NCI-H2196 (cell line): ENCODE measurements at regions not wholly inside any gene's neighbourhood (a gene's known extent, or its start where the extent isn't known, plus 50 kb on each side); places are given as distances from the start of the nearest gene placed in this dataset.
"Not testable (repeated sequence)": the region's sequence is repeated elsewhere in the genome, so short reads cannot be mapped to it uniquely, and the experiment has no call there.

Experiments
- DNase-seq: peaks from one replicate; lab custom pipeline; 2025; ENCODE audit not compliant: unreplicated experiment; lab: John Stamatoyannopoulos, UW

DNA sequence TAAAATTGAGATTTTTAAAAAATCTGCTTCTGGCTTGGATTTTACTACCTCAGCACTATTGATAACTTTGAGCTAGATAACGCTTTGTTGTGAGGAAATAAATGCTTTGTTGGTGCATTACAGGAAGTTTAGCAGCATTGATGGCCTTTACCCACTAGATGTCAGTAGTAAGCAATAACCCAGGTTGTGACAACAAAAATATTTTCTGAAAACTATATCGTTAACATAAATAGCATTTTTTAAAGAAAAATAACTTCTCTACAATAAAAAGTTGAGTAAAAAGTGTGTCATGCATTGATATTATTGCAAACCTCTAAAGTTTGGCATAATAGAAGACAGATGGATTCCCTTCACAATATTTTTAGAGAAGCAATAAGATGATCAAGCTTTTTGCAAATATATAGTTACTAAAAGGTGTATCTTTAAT, 1246.5 kb downstream of the UQCRFS1 start:
- DNase-seq: peak; percentile 24

DNA sequence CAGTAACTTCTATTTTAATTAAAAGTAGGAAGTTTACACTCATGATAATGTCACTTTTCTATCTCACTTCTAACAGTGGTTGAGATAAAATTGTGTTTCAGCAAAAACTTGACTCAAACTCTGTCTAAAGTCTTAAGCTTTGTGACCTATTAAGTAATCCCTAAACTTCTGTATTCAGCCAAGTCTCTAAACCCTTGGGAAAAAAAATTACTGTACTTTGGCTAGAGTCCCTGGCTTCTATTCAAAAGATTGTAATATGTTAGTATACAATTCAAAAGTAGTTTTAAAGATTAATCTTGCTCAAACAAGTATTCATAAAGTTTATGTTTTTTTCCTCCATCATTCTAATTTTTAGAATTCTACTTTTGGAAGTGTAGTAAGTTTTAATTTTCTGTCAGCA, 1248.8 kb downstream of the UQCRFS1 start:
- no peak for DNase-seq

DNA sequence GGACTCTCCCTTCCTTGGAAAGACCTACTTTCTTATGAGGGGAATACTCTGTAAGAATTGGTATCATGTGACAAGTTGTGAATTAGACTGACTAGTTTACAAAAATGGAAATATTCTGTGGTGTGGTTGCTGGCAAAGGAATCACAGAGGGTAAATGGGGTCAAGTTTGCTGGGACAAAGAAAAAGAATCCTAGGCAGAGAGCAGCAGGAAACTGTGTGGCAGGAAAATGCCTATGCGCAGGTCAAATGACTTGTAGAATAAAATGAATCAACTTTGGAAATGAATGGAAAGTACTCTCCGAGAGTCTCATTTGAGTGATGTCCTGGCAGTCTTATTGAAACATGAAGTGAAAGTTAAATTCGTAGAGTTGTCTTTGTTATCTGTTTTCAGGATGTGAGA, 1250.7 kb downstream of the UQCRFS1 start:
- DNase-seq: no peak

DNA sequence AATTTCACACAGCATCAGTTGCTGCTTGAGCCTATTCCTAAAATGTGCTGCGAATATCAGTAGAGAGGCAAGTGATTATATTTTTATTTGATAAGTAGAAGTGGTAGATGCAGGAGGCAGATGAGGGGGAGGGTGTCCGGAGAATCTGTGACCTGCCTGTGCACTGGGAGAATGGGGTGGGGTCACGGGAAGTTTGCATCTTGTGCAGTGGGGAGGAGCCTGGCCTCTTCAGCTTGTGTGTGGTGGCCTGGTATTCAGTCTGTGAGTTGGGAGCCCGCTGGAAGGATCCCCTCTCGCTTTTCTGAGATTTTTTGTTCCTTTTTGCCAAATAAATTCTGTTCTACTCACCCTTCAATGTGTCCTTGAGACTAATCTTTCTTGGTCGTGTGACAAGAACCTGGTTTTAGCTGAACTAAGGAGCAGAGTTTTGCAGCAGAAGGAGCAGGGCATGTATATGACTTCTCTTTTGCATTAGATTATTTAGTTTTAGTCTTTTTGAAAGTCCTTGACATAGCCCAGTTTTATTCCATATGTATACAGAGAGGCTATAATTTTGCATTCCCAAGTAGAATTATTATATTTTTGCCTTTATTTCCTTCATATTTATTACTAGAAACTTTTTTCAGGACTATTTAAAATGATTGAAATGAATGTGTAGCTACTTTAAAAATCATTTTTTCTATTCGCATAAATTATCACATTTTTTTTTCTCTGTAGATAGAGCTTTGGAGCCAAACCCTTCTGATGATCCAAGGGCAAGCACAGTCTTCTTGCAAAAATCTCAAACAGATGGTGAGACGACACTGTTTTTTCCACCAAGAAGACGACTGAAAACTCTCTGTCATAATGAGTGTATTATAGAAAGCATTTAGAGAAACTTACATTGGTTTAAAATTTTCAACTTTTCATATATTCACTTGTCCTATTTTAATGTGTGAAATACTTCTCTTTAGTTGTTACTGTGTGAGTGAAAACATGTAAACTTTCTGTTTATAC, 1257.2 kb downstream of the UQCRFS1 start:
- DNase-seq: no peak

DNA sequence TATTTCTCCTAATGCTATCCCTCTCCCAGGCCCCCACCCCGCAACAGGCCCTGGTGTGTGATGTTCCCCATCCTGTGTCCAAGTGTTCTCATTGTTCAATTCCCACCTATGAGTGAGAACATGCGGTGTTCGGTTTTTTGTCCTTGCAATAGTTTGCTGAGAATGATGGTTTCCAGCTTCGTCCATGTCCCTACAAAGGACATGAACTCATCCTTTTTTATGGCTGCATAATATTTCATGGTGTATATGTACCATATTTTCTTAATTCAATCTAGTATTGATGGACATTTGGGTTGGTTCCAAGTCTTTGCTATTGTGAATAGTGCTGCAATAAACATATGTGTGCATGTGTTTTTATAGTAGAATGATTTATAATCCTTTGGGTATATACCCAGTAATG, 1270.3 kb downstream of the UQCRFS1 start:
- not testable (repeated sequence) for DNase-seq

DNA sequence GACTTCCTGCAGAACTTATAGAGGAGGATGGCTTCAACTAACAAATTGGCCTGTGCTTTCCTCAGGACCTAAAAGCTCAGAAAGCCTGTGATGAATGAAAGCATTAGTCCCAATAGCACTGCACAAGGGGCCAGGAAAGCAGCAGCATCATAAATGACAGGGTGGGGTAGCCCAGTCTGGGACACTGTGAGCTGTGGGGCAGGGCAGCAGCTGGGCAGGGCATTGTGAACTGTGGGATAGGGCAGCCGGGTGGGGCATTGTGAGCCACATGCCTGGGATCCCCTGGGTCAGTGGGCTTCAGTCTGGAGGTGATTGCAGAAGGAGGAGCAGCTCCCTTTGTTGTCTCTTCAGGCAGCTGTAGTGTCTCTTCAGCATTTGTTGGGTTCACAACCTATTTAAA, 1276.8 kb downstream of the UQCRFS1 start:
- DNase-seq: no peak

DNA sequence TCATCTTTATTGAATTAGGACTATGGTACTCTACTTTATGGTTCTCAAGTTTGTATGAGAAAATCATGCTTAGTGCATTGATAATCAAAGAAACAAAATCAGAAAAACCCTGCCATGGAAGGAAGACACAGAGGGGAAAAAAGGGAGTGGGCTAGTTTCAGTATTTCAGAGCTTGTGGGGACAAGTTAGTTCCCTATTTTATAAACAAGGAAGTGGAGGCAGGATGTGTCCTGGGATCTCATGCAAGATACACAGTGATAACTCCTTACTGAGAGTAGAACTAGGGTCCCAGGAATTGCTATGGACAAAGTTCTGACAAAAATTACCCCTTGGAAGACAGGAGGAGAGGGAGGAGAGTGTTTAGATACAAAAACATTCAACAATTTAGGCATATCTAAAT, 1277.3 kb downstream of the UQCRFS1 start:
- no peak for DNase-seq

DNA sequence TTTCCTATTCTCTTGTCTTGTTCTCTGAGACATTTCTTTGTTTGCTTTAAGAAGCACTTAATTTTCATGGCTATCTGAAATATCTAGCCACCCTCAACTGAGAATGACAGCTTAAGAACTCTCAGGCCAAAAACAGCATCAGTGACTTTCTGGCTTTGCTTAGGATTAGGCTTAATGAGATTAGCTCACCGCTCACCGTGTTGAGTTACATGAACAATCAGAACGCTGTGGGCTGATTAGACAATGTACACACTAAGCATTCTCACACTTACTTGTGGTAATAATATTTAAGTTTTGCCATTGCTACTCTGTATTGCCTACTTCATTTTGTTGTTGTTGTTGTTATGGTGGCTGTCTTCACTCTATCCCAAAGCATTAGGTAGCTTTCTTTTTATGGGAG, 1283.6 kb downstream of the UQCRFS1 start:
- DNase-seq: no peak

DNA sequence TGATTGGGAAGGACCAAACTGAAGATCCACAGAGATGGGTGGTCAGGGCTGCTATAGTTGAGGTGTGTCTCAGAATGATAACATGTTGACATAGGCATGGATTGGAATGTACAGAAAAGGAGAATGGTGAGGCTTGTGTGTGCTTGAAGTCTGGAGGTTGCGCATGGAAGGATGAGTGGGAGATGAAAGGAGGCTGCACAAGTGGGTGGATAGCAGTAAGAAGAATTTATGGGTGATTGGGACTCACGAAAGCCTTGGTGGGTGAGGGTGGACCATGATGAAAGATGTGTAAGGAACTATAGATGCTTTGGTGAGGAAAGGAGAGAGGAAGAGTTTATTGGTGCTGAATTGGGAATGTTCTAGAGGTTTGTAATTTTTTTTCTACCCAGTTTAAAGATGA, 1287.7 kb downstream of the UQCRFS1 start:
- no peak for DNase-seq

DNA sequence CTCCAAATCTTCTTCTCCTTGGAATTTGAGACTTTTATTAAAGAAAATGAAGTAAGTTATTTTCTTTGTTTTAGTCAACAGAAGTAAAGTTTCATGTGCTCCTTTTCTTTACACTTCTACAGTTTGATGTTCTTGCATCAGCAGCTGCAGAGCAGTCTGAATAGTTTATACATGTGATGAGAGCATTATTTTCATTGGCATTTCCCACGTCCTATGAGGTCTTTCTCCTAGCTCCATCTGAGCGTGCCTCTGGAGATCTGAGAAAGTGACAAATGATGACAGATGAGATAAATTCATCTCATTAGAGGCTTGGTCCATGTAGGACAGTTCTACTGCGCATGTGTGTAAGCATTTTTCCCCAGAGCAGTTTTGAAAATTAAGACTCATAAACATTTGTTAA, 1290.0 kb downstream of the UQCRFS1 start:
- no peak for DNase-seq

DNA sequence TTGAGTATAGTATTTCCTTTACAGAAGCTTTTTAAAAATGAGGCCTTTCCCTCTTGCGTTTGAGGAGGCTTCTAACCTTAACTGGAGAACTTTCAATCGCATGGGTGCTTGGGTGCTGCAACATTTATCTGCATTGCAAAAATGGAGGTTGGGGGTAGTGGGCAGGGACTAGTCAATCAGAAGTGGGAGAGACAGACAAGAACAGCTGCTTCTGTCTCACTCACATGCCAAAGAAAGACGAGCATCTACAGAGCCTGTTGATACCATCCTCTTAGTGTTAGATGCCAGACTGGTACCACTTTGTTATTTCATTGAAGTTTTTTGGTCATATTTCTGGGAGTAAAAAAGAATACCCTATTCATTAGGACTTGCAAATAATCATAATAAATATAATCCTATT, 1292.2 kb downstream of the UQCRFS1 start:
- DNase-seq: no peak

DNA sequence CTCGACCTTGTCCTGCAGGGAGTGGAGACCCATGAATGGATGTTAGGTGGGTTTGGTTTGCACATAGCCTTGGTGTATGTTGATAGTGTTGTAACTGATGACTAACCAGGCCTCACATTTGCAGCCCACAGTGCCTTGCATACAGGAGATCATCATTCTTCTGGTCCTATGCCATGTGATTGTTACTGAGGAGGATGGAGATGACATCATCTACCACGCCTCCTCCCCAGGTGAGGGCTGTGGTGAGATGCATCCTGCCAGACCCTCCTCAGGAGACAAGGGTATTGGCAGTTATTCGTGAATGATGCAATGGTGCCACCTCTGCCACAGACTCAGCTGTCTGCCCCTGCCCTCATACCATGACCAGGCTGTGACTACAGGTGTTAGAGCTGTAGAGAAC, 1294.1 kb downstream of the UQCRFS1 start:
- DNase-seq: no peak

DNA sequence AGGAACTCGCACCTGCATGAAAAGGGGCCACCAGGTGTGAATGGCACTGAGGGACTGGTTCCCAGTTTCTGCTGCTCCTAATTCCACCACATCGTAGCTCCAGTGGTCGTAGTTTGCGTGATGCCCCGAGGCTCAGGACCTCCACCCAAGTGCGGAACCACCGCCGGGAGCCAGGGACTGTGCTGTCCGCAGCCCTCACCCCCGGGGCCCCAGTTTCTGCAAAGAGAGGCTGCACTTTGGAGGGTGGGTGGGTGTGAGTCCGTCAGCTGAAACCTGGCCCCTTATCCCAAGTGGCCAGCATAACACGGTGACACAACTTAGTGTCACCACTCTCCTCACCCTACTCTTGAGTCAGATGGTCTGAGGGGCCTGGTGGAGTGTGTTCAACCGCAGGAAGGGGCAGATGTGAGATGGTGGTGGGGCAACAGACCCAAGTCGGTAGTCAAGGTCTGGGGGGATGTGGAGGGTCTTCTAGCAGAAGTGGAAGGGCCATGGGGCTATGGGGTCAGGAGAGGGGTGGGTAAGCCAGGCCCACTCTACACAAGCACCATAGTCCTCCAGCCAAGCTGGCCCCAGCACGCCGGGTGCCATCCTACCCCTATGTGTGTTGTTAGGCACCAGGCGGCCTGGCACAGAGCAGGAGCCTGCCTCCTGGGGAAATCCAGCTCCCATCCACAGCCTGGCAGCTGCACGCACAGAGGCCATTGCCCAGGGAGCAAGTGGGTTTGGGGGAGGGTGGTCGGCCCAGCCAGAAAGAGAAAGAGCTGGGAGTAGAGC, 1301.6 kb downstream of the UQCRFS1 start:
- no peak for DNase-seq

DNA sequence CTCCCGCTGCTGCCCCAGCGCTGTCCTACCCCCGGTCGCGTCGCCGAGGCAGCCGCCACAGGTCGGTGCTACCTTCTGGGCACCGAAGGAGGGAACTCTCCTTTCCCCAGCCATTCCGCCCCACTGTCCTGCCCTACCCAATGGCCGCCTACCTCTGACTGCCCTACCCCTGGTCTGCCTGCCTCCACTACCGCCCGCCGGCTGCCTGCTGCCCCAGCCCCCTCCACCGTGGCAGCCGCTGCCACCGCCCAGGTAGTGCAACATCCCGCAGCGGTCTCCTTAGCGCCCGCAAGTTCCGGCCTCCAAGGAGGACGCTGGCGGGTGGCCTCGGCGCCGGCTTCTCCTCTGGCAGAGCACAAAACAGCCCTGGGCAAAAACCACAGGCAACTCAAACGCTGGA, 1303.1 kb downstream of the UQCRFS1 start:
- DNase-seq: no peak

DNA sequence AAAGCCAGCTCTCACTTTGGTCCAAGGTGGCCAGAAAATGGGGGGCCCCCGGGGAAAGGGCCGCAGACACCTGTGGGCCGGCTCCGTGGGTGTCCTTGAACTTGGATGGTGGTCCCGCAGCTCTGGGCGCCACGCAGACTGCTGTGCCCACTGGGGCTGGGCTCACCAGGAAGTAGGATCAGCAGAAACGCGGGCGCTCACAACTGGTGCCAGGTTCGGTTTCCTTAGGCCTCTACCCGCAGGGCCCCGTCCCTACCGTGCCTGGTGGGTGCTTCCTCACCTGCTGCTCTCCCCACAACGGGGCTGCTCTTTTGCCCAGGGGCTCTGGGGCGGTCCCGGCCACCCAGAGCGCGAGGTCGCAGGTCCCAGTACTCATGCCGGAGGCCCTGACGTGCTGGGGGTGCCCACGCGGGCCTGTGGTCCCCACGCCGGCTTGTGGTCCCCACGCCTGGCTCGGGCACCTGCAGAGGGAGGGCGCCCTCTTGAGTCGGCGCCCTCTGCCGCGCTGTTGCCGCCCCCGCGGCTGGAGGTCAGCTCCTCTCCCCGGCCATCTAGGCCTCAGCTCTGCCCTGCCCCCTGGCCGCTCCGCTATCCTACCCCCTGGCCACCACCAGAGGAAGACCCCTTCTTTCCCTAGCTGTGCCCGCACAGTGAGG, 1303.6 kb downstream of the UQCRFS1 start:
- no peak for DNase-seq

DNA sequence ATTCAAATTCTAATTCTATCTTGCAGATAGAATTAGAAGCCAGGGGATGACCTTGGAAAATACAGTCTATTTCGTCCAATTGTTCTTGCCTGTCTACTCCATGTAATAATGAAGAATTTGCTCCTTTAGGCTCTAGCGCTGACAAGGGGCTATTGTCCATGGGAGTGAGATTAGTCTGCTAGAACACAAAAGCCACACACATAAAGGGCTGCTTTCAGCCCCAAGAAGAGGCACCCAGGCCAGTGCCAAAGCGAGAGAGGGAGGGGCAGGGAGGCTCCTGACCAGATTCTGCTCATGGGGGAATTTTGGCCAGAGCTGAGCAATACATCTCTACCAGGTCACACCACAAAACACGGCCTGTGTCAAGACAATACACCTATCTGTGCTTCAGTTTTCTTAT, 1306.9 kb downstream of the UQCRFS1 start:
- DNase-seq: no peak

DNA sequence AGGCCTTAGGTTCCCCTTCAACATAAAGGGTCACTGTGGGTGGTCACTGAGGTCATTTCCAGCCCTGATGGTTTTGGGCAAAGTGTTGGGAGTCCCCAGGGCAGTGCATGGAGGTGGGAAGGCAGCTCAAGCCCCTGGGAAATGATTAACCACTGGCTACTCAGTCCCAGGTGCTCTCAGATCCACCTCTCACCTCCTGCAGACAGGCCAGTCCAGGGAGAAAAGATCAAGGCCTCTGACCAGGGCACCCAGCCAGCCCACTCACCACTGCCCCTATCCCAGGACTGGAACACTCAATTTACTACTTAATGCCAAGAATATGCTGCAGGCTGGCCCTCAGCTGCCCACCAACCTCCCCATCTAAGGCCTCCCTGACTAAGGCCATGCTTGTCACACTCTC, 1307.9 kb downstream of the UQCRFS1 start:
- no peak for DNase-seq

DNA sequence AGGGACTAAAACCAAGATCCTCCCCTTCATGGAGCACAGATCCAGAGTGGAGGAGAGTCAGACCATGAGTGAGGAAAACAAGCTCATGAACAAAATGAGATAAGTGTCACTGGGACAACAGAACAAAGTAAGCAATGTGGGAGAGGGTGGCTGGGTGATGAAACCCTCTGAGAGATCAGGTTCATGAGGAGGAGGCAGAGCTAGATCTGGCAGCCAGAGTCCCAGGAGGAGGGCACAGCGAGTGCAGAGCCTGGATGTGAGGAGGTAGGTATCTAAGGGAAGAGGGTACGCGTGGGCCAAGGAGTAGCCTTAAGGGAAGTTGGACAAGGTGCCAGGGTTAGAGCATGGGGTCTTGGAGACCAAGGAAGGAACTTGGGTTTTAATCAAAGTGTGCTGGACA, 1311.9 kb downstream of the UQCRFS1 start:
- no peak for DNase-seq

DNA sequence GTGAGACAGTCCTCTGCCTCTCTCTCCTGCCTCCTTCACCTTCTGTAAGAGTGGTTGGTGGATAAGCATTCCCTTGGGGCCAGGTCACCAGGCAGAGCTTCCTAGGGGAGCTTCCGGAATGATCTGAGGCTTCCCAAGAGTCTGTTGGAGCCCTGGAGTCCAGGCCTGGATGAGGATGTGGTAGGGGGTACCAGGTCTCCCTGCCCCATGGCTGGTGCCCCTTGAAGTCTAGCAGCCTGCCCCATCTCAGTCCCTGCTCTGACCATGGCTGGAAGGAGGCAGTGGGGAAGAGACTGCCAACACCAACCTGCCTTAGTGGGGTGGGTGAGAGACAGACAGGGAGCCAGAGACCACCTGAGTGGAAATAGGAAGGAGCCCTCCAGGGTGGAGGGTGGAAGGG, 1316.9 kb downstream of the UQCRFS1 start:
- no peak for DNase-seq

DNA sequence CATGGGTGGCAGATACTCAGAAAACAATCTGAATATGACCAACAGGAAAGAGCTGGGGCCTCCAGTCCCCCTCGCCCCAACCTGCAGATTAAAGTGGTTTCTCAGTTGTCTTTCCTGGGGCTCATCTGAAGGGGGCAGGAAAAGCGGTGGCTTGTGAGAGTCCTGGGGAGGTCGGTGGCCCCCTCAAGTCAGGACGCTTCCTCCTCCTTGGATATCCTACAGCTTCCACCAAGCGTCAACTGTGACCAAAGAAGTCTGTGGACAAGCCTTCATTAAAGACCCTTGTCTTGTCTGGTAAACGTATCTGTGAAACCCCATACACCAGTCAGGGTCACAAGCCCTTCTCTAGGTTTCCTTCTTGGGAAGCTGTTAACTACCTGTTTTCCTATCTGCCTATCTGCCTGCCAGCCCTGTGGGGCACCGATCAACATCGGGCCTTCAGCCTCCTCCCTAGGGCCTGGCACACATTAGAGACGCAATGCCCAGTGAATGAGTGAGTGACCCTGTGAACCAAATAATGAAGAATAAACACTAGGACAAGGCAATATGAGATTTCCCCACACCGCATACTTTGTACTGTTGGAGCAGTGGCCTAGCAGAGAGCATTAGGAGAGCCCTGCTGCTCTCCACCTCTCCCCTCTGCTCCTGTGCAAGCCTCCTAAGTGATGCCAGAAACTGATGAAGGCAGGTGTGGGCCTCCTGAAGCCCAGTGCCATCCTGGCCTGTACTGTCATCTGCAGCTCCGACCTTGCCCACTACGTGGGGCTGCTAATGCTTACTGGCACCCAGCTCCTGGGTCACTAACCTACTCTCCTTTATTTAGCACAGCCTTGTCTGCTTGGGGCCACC, 1317.8 kb downstream of the UQCRFS1 start:
- DNase-seq: no peak

DNA sequence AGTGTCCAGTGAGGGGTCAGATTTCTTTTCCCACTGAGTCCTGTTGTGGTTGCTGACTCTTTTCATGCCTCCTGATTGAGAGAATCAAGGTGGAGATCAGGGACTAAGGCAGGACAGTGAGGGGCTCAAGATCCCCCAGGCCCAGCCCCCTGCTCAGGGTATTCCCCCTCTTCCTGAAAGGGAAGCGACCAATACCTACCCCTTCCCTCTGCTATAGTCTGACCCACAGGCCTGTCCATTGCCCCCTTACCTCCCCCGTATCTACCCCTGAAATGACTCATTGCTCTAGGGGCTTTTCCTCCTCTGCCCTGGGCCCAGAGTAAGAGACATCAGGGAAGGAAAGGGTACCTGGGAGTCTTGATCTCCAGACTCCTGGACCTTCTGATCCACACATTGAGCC, 1320.5 kb downstream of the UQCRFS1 start:
- DNase-seq: no peak
